Suprapubic skin (tissue), 4 donors: ENCODE measurements at regions not wholly inside any gene's neighbourhood (a gene's known extent, or its start where the extent isn't known, plus 50 kb on each side); places are given as distances from the start of the nearest gene placed in this dataset.

Experiments used
- DNase-seq, 2 donors: peaks; one replicate each; pipeline ENCODE4 v3.0.0-alpha.2; 2019; ENCODE audit warnings: low spot score in 2 of 2
- H3K27ac ChIP-seq: fragments of 200-600 bp; sonication (generic); one replicate; pipeline ENCODE4 v1.5.1; 2019
- H3K27me3 ChIP-seq: fragments of 200-600 bp; sonication (generic); one replicate; pipeline ENCODE4 v1.5.1; 2019
- H3K36me3 ChIP-seq: fragments of 200-600 bp; sonication (generic); one replicate; pipeline ENCODE4 v1.5.1; 2019
- H3K4me1 ChIP-seq: fragments of 200-600 bp; sonication (generic); one replicate; pipeline ENCODE4 v1.5.1; 2019
- H3K4me3 ChIP-seq: fragments of 200-600 bp; sonication (generic); one replicate; pipeline ENCODE4 v1.5.1; 2019; ENCODE audit warnings: mild to moderate bottlenecking
- H3K9me3 ChIP-seq: fragments of 200-600 bp; sonication (generic); one replicate; pipeline ENCODE4 v1.5.1; 2019
- CTCF ChIP-seq, 2 donors: fragments of 200-600 bp in 1 of 2; fragments of 450-650 bp in 1 of 2; sonication (generic) in 1 of 2; IDR thresholded peaks; one replicate each; pipeline ENCODE4 v1.5.1; 2016 to 2019; ENCODE audit warnings: antibody characterized with exemption in 2 of 2, mild to moderate bottlenecking in 1 of 2, moderate library complexity in 1 of 2
- EP300 ChIP-seq: sonication (generic); formaldehyde crosslinking; IDR thresholded peaks from one replicate; pipeline ENCODE4 v1.6.1; 2017; ENCODE audit warnings: antibody characterized with exemption
- POLR2A ChIP-seq, 2 donors: fragments of 450-650 bp; IDR thresholded peaks; one replicate each; pipeline ENCODE4 v1.6.1; 2017; ENCODE audit warnings: antibody characterized with exemption in 2 of 2, mild to moderate bottlenecking in 2 of 2, moderate library complexity in 2 of 2
- POLR2AphosphoS5 ChIP-seq, 3 donors: sonication (generic); formaldehyde crosslinking; IDR thresholded peaks; one replicate each; pipeline ENCODE4 v1.6.1; 2017; ENCODE audit warnings: antibody characterized with exemption in 3 of 3
- WGBS: methylation state at CpG from one replicate; pipeline ENCODE4 v1.1.5; 2018; 5-methylcytosine and 5-hydroxymethylcytosine counted together

GRCh38 chr7:22066522-22066921 lies 120.8 kb upstream of the CDCA7L start:
- Histone ChIP-seq H3K36me3 (no peaks in the 10 kb centered on the region), H3K4me3 (no peak overlapping the region), H3K4me1 (no peaks in the 10 kb centered on the region), H3K27ac (no peak overlapping the region), H3K27me3 (peaks cover 12% of the 10 kb centered on the region), H3K9me3 (no peaks in the 10 kb centered on the region)
- TF ChIP-seq EP300 (no peak), POLR2AphosphoS5 (IDR thresholded peaks at IDR 0.05) (no peak), CTCF (IDR thresholded peaks at IDR 0.05) (no peak), POLR2A (IDR thresholded peaks at IDR 0.05) (no peak)
- no peak for DNase-seq
- WGBS, result 89% methylated on average over 7 of the region's 7 CpGs

- no peak overlapping the region for H3K27ac ChIP-seq
- H3K4me3 ChIP-seq, result no peak overlapping the region
- no peaks in the 10 kb centered on the region for H3K9me3 ChIP-seq
- no peaks in the 10 kb centered on the region for H3K36me3 ChIP-seq
- no peak for DNase-seq
- 83% methylated on average over 2 of the region's 2 CpGs for WGBS
- H3K4me1 ChIP-seq, result no peaks in the 10 kb centered on the region
- peaks cover 12% of the 10 kb centered on the region for H3K27me3 ChIP-seq
- no peak for TF ChIP-seq POLR2A (IDR thresholded peaks at IDR 0.05)
- TF ChIP-seq EP300, result no peak
- no peak for TF ChIP-seq CTCF (IDR thresholded peaks at IDR 0.05)
- no peak for TF ChIP-seq POLR2AphosphoS5 (IDR thresholded peaks at IDR 0.05)
These were observed 119.1 kb upstream of the CDCA7L start for GRCh38 chr7:22064816-22065215.

DNA sequence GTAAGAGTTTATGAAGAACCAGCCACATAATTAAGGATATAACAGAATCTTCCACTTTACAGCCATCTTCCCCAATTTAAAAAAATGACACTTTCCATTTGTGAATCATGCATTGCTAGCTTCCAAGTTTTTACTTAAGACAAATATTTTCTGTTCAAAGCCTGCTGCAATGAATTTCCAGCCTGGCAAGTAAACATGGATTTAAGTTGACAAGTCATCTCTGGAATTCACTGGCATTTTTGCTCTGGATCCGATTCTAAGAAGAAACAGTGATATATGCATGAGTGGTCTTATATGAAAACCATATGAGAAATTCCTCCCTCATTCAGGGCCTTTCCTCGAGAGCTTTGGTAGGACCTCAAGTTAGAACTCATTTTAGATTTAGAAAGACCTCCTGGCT lies 116.1 kb upstream of the CDCA7L start:
- H3K9me3 ChIP-seq, result no peaks in the 10 kb centered on the region
- TF ChIP-seq POLR2A (IDR thresholded peaks at IDR 0.05) (no peak), EP300 (no peak), POLR2AphosphoS5 (IDR thresholded peaks at IDR 0.05) (no peak), CTCF (IDR thresholded peaks at IDR 0.05) (no peak)
- H3K27ac ChIP-seq, result no peak overlapping the region
- H3K27me3 ChIP-seq, result peaks cover 15% of the 10 kb centered on the region
- 56% methylated on average over 2 of the region's 2 CpGs for WGBS
- H3K4me3 ChIP-seq, result no peak overlapping the region
- no peaks in the 10 kb centered on the region for H3K36me3 ChIP-seq
- H3K4me1 ChIP-seq, result no peaks in the 10 kb centered on the region
- no peak for DNase-seq

DNA sequence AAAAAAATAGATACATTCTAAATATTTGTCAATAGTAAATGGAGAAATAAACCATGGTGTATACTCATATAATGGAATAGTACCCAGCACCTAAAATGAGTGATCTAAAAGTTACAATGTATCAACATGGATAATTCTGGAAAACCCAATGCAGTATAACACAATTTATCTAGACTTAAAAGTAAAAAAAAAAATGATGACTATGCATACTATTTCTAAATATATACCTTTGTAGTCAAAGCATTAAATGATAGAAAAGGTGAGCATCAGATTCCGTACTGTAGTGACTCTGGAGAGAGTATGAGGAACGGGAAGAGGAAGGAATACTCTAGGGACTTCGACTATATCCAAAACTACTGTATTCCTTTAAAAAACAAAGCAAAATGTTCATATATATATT lies 115.2 kb upstream of the CDCA7L start:
- no peak overlapping the region for H3K4me3 ChIP-seq
- H3K36me3 ChIP-seq, result no peaks in the 10 kb centered on the region
- DNase-seq, result no peak
- no peak overlapping the region for H3K27ac ChIP-seq
- TF ChIP-seq CTCF (IDR thresholded peaks at IDR 0.05), result no peak
- TF ChIP-seq EP300, result no peak
- TF ChIP-seq POLR2AphosphoS5 (IDR thresholded peaks at IDR 0.05), result no peak
- no peak for TF ChIP-seq POLR2A (IDR thresholded peaks at IDR 0.05)
- H3K9me3 ChIP-seq, result no peaks in the 10 kb centered on the region
- H3K27me3 ChIP-seq, result peaks cover 15% of the 10 kb centered on the region
- 79% methylated on average over 3 of the region's 3 CpGs for WGBS
- H3K4me1 ChIP-seq, result no peaks in the 10 kb centered on the region

- TF ChIP-seq POLR2A (IDR thresholded peaks at IDR 0.05), result no peak
- TF ChIP-seq POLR2AphosphoS5 (IDR thresholded peaks at IDR 0.05), result no peak
- TF ChIP-seq CTCF (IDR thresholded peaks at IDR 0.05), result no peak
- no peak for TF ChIP-seq EP300
- H3K36me3 ChIP-seq, result no peaks in the 10 kb centered on the region
- H3K4me1 ChIP-seq, result no peaks in the 10 kb centered on the region
- peaks cover 15% of the 10 kb centered on the region for H3K27me3 ChIP-seq
- WGBS, result 85% methylated on average over 1 of the region's 1 CpG
- no peaks in the 10 kb centered on the region for H3K9me3 ChIP-seq
- H3K27ac ChIP-seq, result no peak overlapping the region
- H3K4me3 ChIP-seq, result no peak overlapping the region
- no peak for DNase-seq
These were observed 114.5 kb upstream of the CDCA7L start for GRCh38 chr7:22060197-22060596.
